ACC112 (cell line): ENCODE measurements at regions not wholly inside any gene's neighbourhood (a gene's known extent, or its start where the extent isn't known, plus 50 kb on each side); places are given as distances from the start of the nearest gene placed in this dataset.

ENCODE experiments used
- H2AFZ ChIP-seq: fragments of 200-600 bp; sonication (generic); one replicate; pipeline ENCODE4 v1.6.0; 2017; ENCODE audit warnings: antibody characterized with exemption, low read length; ENCODE audit not compliant: unreplicated experiment
- H3K27ac ChIP-seq: fragments of 200-600 bp; sonication (generic); 2 replicates; pipeline ENCODE4 v1.5.1; 2014; ENCODE audit warnings: low read depth, mild to moderate bottlenecking, antibody characterized with exemption, low read length, moderate library complexity
- H3K27me3 ChIP-seq: fragments of 200-600 bp; sonication (generic); 2 replicates; pipeline ENCODE4 v1.6.1; 2014; ENCODE audit warnings: mild to moderate bottlenecking, antibody characterized with exemption, low read length, moderate library complexity, mixed read lengths; ENCODE audit not compliant: insufficient read depth
- H3K36me3 ChIP-seq: fragments of 200-600 bp; sonication (generic); 2 replicates; pipeline ENCODE4 v1.6.1; 2016; ENCODE audit warnings: mild to moderate bottlenecking, antibody characterized with exemption, low read length, moderate library complexity, mixed read lengths; ENCODE audit not compliant: insufficient read depth
- H3K4me1 ChIP-seq: fragments of 200-600 bp; sonication (generic); one replicate; pipeline ENCODE4 v1.6.1; 2016; ENCODE audit warnings: low read length, mixed read lengths; ENCODE audit not compliant: insufficient read depth, unreplicated experiment, control insufficient read depth
- H3K4me3 ChIP-seq: fragments of 200-600 bp; sonication (generic); 2 replicates; pipeline ENCODE4 v1.5.1; 2014; ENCODE audit warnings: mild to moderate bottlenecking, low read depth, low read length
- H3K79me2 ChIP-seq: fragments of 200-600 bp; sonication (generic); one replicate; pipeline ENCODE4 v1.6.0; 2016; ENCODE audit warnings: low read length; ENCODE audit not compliant: control insufficient read depth, unreplicated experiment, insufficient read depth

DNA sequence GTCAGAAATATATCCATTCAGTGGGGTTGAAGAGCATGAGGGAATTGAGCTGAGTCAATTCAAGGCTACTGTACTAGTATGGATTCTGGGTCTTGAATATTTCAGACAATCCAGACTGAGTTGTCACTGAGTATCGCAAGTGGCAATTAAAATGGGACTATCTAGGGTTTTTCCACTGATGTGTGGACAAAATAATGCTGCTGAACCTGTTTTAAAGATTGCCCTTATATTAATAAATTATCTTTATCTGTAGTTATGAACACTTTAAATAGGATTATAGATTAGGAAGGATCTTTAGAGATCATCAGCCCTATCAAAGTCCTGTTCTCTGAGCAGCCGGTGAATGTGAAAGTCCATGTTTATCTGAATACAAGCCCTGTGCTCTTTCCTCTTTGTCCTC is 478.3 kb upstream of the KIRREL3 start:
- Histone ChIP-seq H3K27me3 (no peaks in the 10 kb centered on the region), H2AFZ (no peak overlapping the region), H3K4me3 (no peak overlapping the region), H3K79me2 (no peaks in the 10 kb centered on the region), H3K36me3 (no peaks in the 10 kb centered on the region), H3K27ac (no peak overlapping the region), H3K4me1 (no peaks in the 10 kb centered on the region)

DNA sequence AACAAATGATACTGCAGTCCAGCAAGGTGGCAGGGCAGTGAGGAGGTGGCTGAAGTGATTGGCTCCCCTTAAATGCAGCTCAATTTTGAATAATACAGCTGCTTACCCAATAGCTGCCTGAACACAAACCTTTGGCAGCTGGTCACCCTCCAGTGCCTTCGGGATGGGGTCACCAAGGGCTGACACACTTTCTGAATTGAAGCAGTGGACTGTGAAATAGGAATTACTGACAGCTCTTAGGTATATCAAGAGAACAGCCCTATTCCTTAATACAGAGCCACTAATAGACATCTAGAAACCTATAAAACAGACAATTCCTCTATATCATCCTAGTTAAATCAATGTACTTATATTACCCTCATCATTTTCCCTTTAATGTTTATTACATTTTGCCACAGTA is 474.2 kb upstream of the KIRREL3 start:
- Histone ChIP-seq H3K27me3 (no peaks in the 10 kb centered on the region), H3K27ac (no peak overlapping the region), H3K36me3 (no peaks in the 10 kb centered on the region), H3K4me1 (no peaks in the 10 kb centered on the region), H3K79me2 (no peaks in the 10 kb centered on the region), H3K4me3 (no peak overlapping the region), H2AFZ (no peak overlapping the region)

DNA sequence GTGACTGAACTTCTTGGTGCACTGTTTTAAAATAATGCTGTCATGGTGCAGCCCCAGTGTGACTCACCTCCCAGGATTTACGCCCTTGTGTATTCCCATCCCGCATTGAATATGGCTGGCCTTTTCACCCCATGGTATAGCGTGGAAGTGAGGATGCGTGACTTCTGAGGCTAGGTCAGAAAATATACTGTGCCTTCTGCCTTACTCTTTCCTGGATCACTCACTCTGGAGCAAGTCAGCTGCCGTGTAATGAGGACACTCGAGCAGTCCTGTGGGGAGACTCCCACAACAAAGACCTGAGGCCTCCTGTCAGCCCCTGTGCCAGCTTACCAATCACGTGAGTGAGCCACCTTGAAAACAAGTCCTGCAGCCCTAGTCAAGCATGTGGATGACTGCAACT is 471.9 kb upstream of the KIRREL3 start:
- H3K4me3 ChIP-seq, result no peak overlapping the region

DNA sequence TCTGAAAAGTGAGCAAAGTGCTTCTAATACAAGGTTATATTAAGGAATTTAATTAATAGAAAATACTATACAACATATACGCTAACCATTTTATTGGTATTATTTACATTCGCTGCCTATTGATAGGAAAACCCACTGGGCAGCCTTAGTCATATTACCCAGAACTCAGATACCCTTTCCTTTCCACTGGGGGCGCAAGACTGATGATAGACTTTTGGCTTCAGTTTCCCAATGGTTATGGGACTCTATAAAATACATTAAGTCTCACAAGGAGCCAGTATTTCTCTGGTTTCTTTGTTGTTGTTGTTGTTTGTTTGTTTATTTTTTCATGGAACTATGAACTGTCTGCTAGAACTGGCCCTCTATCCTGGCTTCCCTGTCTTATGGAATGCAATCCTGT is 471.1 kb upstream of the KIRREL3 start:
- Histone ChIP-seq H3K36me3 (no peaks in the 10 kb centered on the region), H3K27ac (no peak overlapping the region), H3K27me3 (no peaks in the 10 kb centered on the region), H2AFZ (no peak overlapping the region), H3K4me3 (no peak overlapping the region), H3K4me1 (no peaks in the 10 kb centered on the region), H3K79me2 (no peaks in the 10 kb centered on the region)

More for the DNA sequence above, 471.9 kb upstream of the KIRREL3 start:
- H2AFZ ChIP-seq, result no peak overlapping the region
- H3K4me1 ChIP-seq, result no peaks in the 10 kb centered on the region
- H3K79me2 ChIP-seq, result no peaks in the 10 kb centered on the region
- no peak overlapping the region for H3K27ac ChIP-seq
- no peaks in the 10 kb centered on the region for H3K27me3 ChIP-seq
- H3K36me3 ChIP-seq, result no peaks in the 10 kb centered on the region

DNA sequence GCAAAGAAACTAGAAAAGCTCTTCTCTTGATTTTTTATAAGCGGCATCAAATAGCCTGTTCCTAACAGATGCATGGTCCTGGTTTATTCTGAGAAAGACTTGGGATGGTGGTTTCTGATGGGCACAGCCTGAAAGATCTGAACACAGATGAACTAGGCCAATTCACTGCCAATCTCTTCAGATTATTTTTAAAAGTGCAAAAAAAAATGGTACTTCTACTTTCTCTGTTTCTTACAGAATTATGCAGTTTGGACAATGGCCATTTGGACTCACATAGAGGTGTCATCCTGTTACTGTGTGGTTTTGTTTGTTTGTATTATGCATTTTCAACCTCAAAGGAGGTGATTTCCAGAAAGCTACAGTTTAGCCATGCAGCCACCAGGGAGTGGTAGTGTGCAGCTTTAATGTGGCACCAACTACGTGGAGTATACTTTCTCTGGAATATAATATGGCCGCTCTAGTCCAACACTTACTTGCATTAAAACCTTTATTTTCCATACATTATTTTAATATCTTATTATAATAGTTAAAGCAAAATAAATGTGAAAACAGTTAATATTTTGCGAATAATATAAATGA is 469.8 kb upstream of the KIRREL3 start:
- H3K36me3 ChIP-seq, result no peaks in the 10 kb centered on the region
- H3K27ac ChIP-seq, result no peak overlapping the region
- no peaks in the 10 kb centered on the region for H3K79me2 ChIP-seq
- no peak overlapping the region for H3K4me3 ChIP-seq
- H2AFZ ChIP-seq, result no peak overlapping the region
- H3K4me1 ChIP-seq, result no peaks in the 10 kb centered on the region
- no peaks in the 10 kb centered on the region for H3K27me3 ChIP-seq

DNA sequence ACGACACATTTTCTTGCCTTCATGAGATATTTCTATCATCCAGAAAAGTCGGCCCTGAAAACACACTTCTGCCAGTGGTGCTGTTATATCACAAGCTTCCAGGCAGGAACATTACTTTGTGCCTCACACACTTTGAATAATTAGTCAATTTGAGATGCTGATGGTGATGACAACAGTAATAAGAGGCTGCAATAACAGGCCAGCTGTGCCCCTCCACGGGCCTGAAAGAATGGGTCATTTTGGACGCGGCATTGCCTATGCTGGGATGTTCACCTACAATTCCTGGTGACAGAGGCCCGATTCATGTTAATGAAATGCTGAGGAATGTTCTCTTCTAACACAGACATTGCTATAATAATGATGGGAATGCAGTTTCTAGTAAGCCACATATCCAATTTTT is 463.8 kb upstream of the KIRREL3 start:
- H3K4me1 ChIP-seq, result no peaks in the 10 kb centered on the region
- H2AFZ ChIP-seq, result no peak overlapping the region
- no peaks in the 10 kb centered on the region for H3K36me3 ChIP-seq

DNA sequence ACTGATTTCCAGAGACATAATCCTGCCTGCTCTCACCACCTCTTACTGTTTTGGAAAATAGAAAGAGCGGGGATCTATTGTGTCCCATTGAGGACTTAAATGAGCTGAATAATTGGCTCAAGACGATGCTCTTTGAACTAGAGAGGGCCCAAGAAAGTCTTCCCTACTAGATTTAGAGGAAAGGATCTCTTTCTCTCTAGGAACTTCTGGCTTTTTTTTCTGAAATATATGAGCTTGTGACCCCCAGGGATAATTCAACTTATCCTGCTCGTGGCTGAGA is 461.4 kb upstream of the KIRREL3 start:
- Histone ChIP-seq H3K79me2 (no peaks in the 10 kb centered on the region), H3K4me3 (no peak overlapping the region), H3K27ac (no peak overlapping the region), H2AFZ (no peak overlapping the region), H3K27me3 (no peaks in the 10 kb centered on the region), H3K4me1 (no peaks in the 10 kb centered on the region), H3K36me3 (no peaks in the 10 kb centered on the region)

More for the DNA sequence above, 463.8 kb upstream of the KIRREL3 start:
- Histone ChIP-seq H3K4me3 (no peak overlapping the region), H3K79me2 (no peaks in the 10 kb centered on the region), H3K27me3 (no peaks in the 10 kb centered on the region), H3K27ac (no peak overlapping the region)

DNA sequence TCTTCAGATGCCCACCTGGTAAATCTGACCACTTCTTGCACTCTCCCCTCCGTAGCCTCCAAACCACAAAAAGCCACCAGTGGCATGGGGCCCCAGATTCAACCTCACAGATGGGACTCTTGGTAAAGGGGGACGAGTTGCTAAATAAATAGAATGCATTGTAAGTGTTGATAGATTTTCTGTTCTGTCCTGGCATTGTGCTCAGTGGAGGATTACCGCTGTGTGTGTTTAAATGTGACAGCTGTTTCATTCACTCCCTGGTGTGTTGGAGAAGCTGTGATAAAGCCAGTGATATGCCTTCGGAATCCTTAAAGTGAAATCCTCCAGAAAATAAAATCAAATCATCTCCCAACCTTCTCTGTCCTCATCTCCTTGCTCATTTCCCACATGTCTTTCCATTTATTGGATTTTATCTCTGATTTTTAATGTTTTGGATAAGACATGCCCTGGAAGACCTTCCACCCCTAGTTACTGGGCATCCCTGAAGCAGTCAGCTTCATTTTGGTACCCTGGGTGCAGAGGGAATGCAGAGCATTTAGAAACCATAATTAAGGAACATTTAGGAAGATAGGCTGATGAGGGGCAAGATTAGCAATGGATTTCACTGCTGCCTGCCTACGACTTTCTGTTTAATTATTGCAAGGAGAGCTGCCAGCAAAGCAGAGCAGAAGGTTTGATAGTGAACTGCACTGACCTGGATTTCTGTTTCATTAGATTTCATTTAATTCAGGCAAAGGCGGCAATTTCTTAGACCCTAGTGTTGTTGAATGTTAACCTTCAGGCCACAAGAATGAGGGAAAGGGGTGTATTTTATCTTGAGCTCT is 460.9 kb upstream of the KIRREL3 start:
- no peaks in the 10 kb centered on the region for H3K36me3 ChIP-seq
- H3K27me3 ChIP-seq, result no peaks in the 10 kb centered on the region
- H3K4me3 ChIP-seq, result no peak overlapping the region
- no peak overlapping the region for H2AFZ ChIP-seq
- no peaks in the 10 kb centered on the region for H3K4me1 ChIP-seq
- H3K27ac ChIP-seq, result no peak overlapping the region
- no peaks in the 10 kb centered on the region for H3K79me2 ChIP-seq

DNA sequence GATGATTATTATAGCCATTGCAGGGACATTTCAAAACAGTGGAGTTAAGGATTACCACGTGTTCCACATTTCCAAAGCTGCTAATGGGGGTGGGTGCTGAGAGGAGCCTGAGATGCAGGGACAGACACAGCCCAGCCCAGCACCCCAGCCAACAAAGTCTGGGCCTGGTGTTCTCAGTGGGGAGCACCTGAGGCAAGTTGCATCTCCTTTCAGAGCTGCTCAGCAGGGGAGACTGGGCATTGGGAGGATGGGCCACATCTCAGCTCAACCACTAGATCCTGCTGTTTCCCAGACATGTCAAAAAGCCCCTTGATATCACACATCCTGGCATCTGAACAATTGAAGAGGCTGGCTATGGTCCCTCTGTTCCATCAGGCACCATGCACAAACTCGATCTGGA is 458.0 kb upstream of the KIRREL3 start:
- no peaks in the 10 kb centered on the region for H3K79me2 ChIP-seq
- H3K4me1 ChIP-seq, result no peaks in the 10 kb centered on the region
- no peaks in the 10 kb centered on the region for H3K36me3 ChIP-seq
- no peaks in the 10 kb centered on the region for H3K27me3 ChIP-seq
- no peak overlapping the region for H2AFZ ChIP-seq
- H3K4me3 ChIP-seq, result no peak overlapping the region
- no peak overlapping the region for H3K27ac ChIP-seq

DNA sequence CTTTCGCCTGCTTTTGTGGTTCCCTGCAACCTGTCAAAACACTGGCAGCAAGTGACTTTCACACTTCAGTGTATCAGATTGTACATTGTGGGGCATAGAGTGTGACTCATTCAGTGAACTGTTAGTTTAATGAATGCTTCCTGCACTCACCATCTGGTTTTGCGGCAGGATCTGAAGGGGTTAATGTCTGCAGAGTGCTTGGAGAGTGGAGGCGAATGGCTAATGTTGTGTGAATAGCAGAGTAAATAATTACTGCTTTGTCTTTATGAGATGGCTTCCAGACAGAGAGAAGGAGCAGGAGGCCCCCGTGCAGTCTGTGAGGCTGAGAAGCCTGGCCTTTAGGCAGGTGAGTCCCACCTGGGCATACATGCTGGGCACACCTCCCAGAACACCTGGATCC is 454.3 kb upstream of the KIRREL3 start:
- Histone ChIP-seq H3K79me2 (no peaks in the 10 kb centered on the region), H2AFZ (no peak overlapping the region), H3K4me1 (no peaks in the 10 kb centered on the region), H3K27me3 (no peaks in the 10 kb centered on the region), H3K36me3 (no peaks in the 10 kb centered on the region), H3K4me3 (no peak overlapping the region), H3K27ac (no peak overlapping the region)

DNA sequence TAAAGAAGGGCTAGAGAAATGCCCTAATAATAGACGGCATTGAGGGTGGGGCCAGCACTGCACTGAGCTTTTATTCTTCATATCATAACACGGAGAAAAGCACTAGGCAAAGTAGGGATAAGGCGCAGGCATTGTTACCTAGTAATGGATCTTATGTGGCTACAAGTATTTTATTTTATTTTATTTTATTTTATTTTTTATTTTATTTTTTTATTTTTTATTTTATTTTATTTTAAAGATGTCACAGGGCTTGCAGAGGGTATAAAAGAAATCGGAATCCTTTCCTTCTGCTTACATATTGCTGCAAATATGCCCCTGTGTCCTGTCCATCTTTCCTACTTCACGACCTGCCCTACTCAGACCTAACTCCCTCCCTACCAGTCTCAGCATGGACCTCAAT is 452.0 kb upstream of the KIRREL3 start:
- Histone ChIP-seq H3K4me3 (no peak overlapping the region), H3K79me2 (no peaks in the 10 kb centered on the region), H2AFZ (no peak overlapping the region), H3K4me1 (no peaks in the 10 kb centered on the region), H3K27ac (no peak overlapping the region), H3K36me3 (no peaks in the 10 kb centered on the region), H3K27me3 (no peaks in the 10 kb centered on the region)
